SK-N-SH (cell line): ENCODE measurements at regions not wholly inside any gene's neighbourhood (a gene's known extent, or its start where the extent isn't known, plus 50 kb on each side); places are given as distances from the start of the nearest gene placed in this dataset.

ENCODE experiments used
- CTCF ChIA-PET: fragments of 300-600, 350-600 bp; formaldehyde crosslinking; extraction: SDS; loops from one replicate; lab custom pipeline; 2021; lab: Yijun Ruan, JAX
- POLR2A ChIA-PET: fragments of 350-600 bp; sonication (Branson Sonifier 250); formaldehyde crosslinking; extraction: SDS; loops from one replicate; lab custom pipeline; 2020; ENCODE audit warnings: antibody characterized with exemption, inconsistent platforms; lab: Yijun Ruan, JAX
- DNase-seq: peaks from one replicate; pipeline ENCODE4 v3.0.0; 2012
- H2AFZ ChIP-seq: fragments of 200-600 bp; sonication (generic); 2 replicates; pipeline ENCODE4 v1.8.1; 2016; ENCODE audit warnings: antibody characterized with exemption, mild to moderate bottlenecking, low read depth
- H3F3A ChIP-seq: fragments of 200-600 bp; sonication (generic); replicated peaks from 2 replicates; pipeline ENCODE3; 2016; ENCODE audit warnings: antibody characterized with exemption, mild to moderate bottlenecking; ENCODE audit not compliant: insufficient read depth
- H3K27ac ChIP-seq, 2 experiments: fragments of 200-500 bp in 1 of 2; fragments of 200-600 bp in 1 of 2; sonication (Bioruptor generic) in 1 of 2; sonication (generic), shearing (Covaris generic) in 1 of 2; 2 replicates each; pipeline versions ENCODE4 v1.5.1 to v1.6.1; 2014 to 2016; ENCODE audit warnings: low read depth in 2 of 2, inconsistent platforms in 1 of 2, low read length in 1 of 2, mild to moderate bottlenecking in 1 of 2, mixed read lengths in 1 of 2
- H3K27me3 ChIP-seq: fragments of 200-600 bp; sonication (generic), shearing (Covaris generic); 2 replicates; pipeline ENCODE4 v1.6.1; 2016; ENCODE audit warnings: mixed run types; ENCODE audit not compliant: insufficient read depth
- H3K36me3 ChIP-seq, 2 experiments: fragments of 200-500 bp in 1 of 2; fragments of 200-600 bp in 1 of 2; sonication (Bioruptor generic) in 1 of 2; sonication (generic) in 1 of 2; replicated peaks in 1 of 2; 2 replicates each; pipeline versions ENCODE3 to v1.5.1; 2014 to 2016; ENCODE audit warnings: low read length in 1 of 2, mild to moderate bottlenecking in 1 of 2; ENCODE audit not compliant: insufficient read depth in 2 of 2, control insufficient read depth in 1 of 2
- H3K4me1 ChIP-seq, 2 experiments: fragments of 200-500 bp in 1 of 2; fragments of 200-600 bp in 1 of 2; sonication (Bioruptor generic) in 1 of 2; sonication (generic), shearing (Covaris generic) in 1 of 2; 2 replicates each; pipeline versions ENCODE4 v1.5.1 to v1.6.1; 2014 to 2016; ENCODE audit warnings: low read depth in 1 of 2, low read length in 1 of 2, mixed run types in 1 of 2; ENCODE audit not compliant: insufficient read depth in 2 of 2, control insufficient read depth in 1 of 2
- H3K4me2 ChIP-seq: fragments of 200-600 bp; sonication (generic), shearing (Covaris generic); 2 replicates; pipeline ENCODE4 v1.6.1; 2017; ENCODE audit warnings: mixed run types
- H3K4me3 ChIP-seq, 2 experiments: fragments of 200-500 bp in 1 of 2; fragments of 200-600 bp in 1 of 2; sonication (Bioruptor generic) in 1 of 2; sonication (generic), shearing (Covaris generic) in 1 of 2; 2 replicates each; pipeline versions ENCODE4 v1.5.1 to v1.8.1; 2014 to 2016; ENCODE audit warnings: low read depth in 2 of 2, inconsistent platforms in 1 of 2, low read length in 1 of 2, mild to moderate bottlenecking in 1 of 2, mixed read lengths in 1 of 2, moderate library complexity in 1 of 2
- H3K79me2 ChIP-seq: fragments of 200-600 bp; sonication (generic); 2 replicates; pipeline ENCODE4 v1.8.1; 2017; ENCODE audit warnings: mild to moderate bottlenecking; ENCODE audit not compliant: insufficient read depth
- H3K9ac ChIP-seq: fragments of 200-600 bp; sonication (generic); 2 replicates; pipeline ENCODE4 v1.6.1; 2017; ENCODE audit warnings: mixed run types
- H3K9me2 ChIP-seq: fragments of 200-600 bp; sonication (generic); 2 replicates; pipeline ENCODE4 v1.6.1; 2017; ENCODE audit warnings: mixed run types
- H3K9me3 ChIP-seq: fragments of 200-600 bp; sonication (generic); 2 replicates; pipeline ENCODE4 v1.6.1; 2017; ENCODE audit warnings: mixed run types, mild to moderate bottlenecking, moderate library complexity
- H4K20me1 ChIP-seq: fragments of 200-600 bp; sonication (generic); 2 replicates; pipeline ENCODE4 v1.6.1; 2017; ENCODE audit warnings: mild to moderate bottlenecking, mixed run types; ENCODE audit not compliant: insufficient read depth
- CHD2 ChIP-seq: fragments of 150-350 bp; IDR thresholded peaks from 2 replicates; pipeline ENCODE4 v1.6.1; 2018; ENCODE audit warnings: low read length; ENCODE audit not compliant: partially characterized antibody
- ELF1 ChIP-seq: IDR thresholded peaks from 2 replicates; pipeline ENCODE4 v1.4.0; 2012
- FOSL2 ChIP-seq: IDR thresholded peaks from 2 replicates; pipeline ENCODE4 v1.4.0; 2012; ENCODE audit warnings: low read depth, mild to moderate bottlenecking, moderate library complexity, borderline replicate concordance
- FOXJ3 ChIP-seq: sonication (generic); formaldehyde crosslinking; IDR thresholded peaks from 2 replicates; pipeline ENCODE4 v1.5.1; 2020; ENCODE audit warnings: mild to moderate bottlenecking, missing genetic modification reagents
- GABPA ChIP-seq: IDR thresholded peaks from 2 replicates; pipeline ENCODE4 v1.4.0; 2012; ENCODE audit warnings: low read depth, mild to moderate bottlenecking
- JUND ChIP-seq: IDR thresholded peaks from 2 replicates; pipeline ENCODE4 v1.4.0; 2012
- MXI1 ChIP-seq: IDR thresholded peaks from 2 replicates; pipeline ENCODE4 v1.6.1; 2012; ENCODE audit warnings: mild to moderate bottlenecking, low read depth, low read length, improper control_type of control experiment
- NRF1 ChIP-seq: IDR thresholded peaks from 2 replicates; pipeline ENCODE4 v1.6.1; 2012; ENCODE audit warnings: low read depth, mild to moderate bottlenecking, low read length
- RAD21 ChIP-seq: IDR thresholded peaks from 2 replicates; pipeline ENCODE4 v1.6.1; 2012; ENCODE audit warnings: mild to moderate bottlenecking, low read length
- RCOR1 ChIP-seq: fragments of 150-350 bp; IDR thresholded peaks from 2 replicates; pipeline ENCODE4 v1.6.1; 2017; ENCODE audit warnings: antibody characterized with exemption, low read length
- RFX5 ChIP-seq: IDR thresholded peaks from 2 replicates; pipeline ENCODE4 v1.6.1; 2012; ENCODE audit warnings: mild to moderate bottlenecking, improper control_type of control experiment, low read length
- RXRA ChIP-seq: IDR thresholded peaks from 2 replicates; pipeline ENCODE4 v1.4.0; 2012; ENCODE audit warnings: low read depth, mild to moderate bottlenecking, borderline replicate concordance
- TAF1 ChIP-seq: IDR thresholded peaks from 2 replicates; pipeline ENCODE4 v1.6.1; 2012; ENCODE audit warnings: low read depth, mild to moderate bottlenecking, low read length, moderate library complexity, borderline replicate concordance
- TCF12 ChIP-seq: IDR thresholded peaks from 2 replicates; pipeline ENCODE4 v1.4.0; 2012
- TEAD4 ChIP-seq: IDR thresholded peaks from 2 replicates; pipeline ENCODE4 v1.4.0; 2012; ENCODE audit warnings: mild to moderate bottlenecking, borderline replicate concordance; ENCODE audit not compliant: insufficient read depth
- whole genome bisulfite sequencing: methylation state at CpG from one replicate; pipeline ENCODE4 v1.1.6; 2017; ENCODE audit warnings: low lambda C conversion rate; 5-methylcytosine and 5-hydroxymethylcytosine counted together
- TF ChIP-seq, protein P1 (sequence below): IDR thresholded peaks from 2 replicates; pipeline ENCODE4 v1.6.1; 2012; ENCODE audit warnings: mild to moderate bottlenecking, low read depth, low read length, moderate library complexity
- TF ChIP-seq, protein P2 (sequence below): IDR thresholded peaks from 2 replicates; pipeline ENCODE4; 2012
- TF ChIP-seq, protein P3 (sequence below): fragments of 150-350 bp; IDR thresholded peaks from 2 replicates; pipeline ENCODE4 v1.6.1; 2016; ENCODE audit warnings: mild to moderate bottlenecking, low read depth, low read length
- TF ChIP-seq, protein P4 (sequence below): fragments of 200-600 bp; sonication (generic); IDR thresholded peaks from 2 replicates; pipeline ENCODE4 v1.6.1; 2017; ENCODE audit warnings: antibody characterized with exemption, mild to moderate bottlenecking, moderate library complexity

DNA sequence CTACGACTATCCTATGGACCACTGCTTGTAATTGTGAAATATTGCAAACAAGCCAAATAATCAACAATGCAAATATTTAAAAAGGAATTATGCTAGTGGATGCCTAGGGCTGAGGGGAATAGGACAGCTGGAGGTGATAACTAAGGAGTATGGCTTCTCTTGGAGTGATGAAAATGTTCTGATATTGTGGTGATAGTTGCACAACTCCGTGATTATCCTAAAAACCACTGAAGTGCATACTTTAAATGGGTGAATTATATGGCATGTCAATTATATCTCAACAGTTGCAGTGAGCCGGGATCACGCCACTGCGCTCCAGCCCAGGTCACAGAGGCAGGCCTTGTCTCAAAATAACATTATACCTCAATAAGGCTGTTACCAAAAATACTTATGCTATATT lies 125.1 kb upstream of the SH3BP4 start (continued):
- no peak for TF ChIP-seq TCF12
- no peak for TF ChIP-seq RFX5
- TF ChIP-seq TEAD4: no peak
- TF ChIP-seq FOXJ3 (CRISPR knock-in tag): no peak
- TF ChIP-seq MXI1: no peak
- no peak for TF ChIP-seq FOSL2
- TF ChIP-seq JUND: no peak

DNA sequence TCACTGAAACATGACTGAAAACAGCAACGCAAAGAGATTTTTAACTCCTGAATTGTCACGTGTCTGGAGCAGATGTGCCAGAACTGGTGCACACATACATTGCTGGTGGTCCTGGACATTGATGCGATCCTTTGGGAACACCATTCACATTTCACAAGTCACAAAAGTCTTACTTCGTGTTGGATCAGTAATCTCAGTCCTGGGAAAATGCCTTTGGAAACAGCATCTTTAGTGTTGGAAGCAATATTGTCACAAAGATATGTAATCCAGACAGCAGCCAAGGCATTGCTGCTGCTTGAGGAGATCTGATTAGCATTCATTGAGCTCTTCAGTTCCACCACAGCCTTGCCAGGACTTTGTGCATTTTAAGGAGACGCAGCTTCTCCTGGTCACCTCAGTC lies 126.2 kb upstream of the SH3BP4 start:
- Histone ChIP-seq H4K20me1 (no peaks in the 10 kb centered on the region), H3K9me3 (no peaks in the 10 kb centered on the region), H3K4me2 (no peak overlapping the region), H3K27me3 (no peaks in the 10 kb centered on the region), H3K79me2 (no peaks in the 10 kb centered on the region), H3F3A (peaks cover 9% of the 10 kb centered on the region), H3K4me1 (peaks cover 3% of the 10 kb centered on the region in 2 experiments; a peak in 1 of 4 replicates), H3K27ac (no peak overlapping the region), H2AFZ (no peak overlapping the region), H3K9ac (no peak overlapping the region), H3K9me2 (no peaks in the 10 kb centered on the region), H3K4me3 (no peak overlapping the region), H3K36me3 (no peaks in the 10 kb centered on the region)
- 86% methylated on average over 5 of the region's 5 CpGs for WGBS
- no peak for DNase-seq
- TF ChIP-seq JUND: no peak
- no peak for TF ChIP-seq TAF1
- POLR2A ChIA-PET: no interaction called here
- CTCF ChIA-PET: interaction anchor here (1.3 kb wide), 1 partner anchor 225 kb away, joined by 3 read pairs; no protein-coding TSS in a partner anchor

DNA sequence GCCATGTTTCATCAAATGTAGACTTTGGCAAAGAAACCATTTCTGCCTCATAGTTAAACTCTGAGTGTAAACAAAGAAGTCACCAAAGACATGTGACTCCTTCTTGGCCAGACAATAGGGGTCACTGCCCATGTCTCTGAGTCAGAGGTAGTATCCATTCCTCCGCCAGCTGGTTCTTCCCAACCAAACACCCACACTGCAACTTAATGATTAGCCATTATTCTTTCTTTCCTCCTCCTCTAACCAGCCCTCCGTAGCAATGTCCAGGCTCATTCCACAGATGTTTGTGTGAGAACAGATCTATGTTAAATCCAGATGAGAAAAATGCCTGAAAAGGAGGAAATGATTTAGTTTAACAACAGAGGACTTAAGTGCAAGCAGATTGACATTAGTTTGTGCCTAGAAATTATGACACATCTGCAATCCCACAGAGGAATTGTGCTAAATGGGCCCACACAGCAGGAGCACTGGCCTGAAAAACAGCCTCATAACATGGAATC lies 127.9 kb upstream of the SH3BP4 start:
- Histone ChIP-seq H3K36me3 (no peaks in the 10 kb centered on the region), H3K4me1 (peaks cover 2 to 3% of the 10 kb centered on the region in 2 experiments; a peak in 1 of 4 replicates), H3K9me3 (no peaks in the 10 kb centered on the region), H3K27ac (peak overlapping the region; percentile 45 to 75; a peak in 3 of 4 replicates), H2AFZ (peak overlapping the region; percentile 67; the same call in 1 of the 2 replicates), H3K27me3 (no peaks in the 10 kb centered on the region), H3K79me2 (no peaks in the 10 kb centered on the region), H3F3A (peaks cover 9% of the 10 kb centered on the region), H3K4me3 (no peak overlapping the region), H3K9ac (no peak overlapping the region), H3K9me2 (no peaks in the 10 kb centered on the region), H3K4me2 (peak overlapping the region; percentile 49; the same call in 1 of the 2 replicates), H4K20me1 (no peaks in the 10 kb centered on the region)
- ChIA-PET POLR2A (no interaction called here), CTCF (no interaction called here)
- no peak for DNase-seq
- WGBS: 5% methylated on average over 2 of the region's 2 CpGs
- peak; percentile 74 for TF ChIP-seq JUND
- no peak for TF ChIP-seq RCOR1
- TF ChIP-seq RAD21: no peak
- TF ChIP-seq FOSL2: peak; percentile 67; the same call in 1 of the 2 replicates
- TF ChIP-seq, protein P1, sequence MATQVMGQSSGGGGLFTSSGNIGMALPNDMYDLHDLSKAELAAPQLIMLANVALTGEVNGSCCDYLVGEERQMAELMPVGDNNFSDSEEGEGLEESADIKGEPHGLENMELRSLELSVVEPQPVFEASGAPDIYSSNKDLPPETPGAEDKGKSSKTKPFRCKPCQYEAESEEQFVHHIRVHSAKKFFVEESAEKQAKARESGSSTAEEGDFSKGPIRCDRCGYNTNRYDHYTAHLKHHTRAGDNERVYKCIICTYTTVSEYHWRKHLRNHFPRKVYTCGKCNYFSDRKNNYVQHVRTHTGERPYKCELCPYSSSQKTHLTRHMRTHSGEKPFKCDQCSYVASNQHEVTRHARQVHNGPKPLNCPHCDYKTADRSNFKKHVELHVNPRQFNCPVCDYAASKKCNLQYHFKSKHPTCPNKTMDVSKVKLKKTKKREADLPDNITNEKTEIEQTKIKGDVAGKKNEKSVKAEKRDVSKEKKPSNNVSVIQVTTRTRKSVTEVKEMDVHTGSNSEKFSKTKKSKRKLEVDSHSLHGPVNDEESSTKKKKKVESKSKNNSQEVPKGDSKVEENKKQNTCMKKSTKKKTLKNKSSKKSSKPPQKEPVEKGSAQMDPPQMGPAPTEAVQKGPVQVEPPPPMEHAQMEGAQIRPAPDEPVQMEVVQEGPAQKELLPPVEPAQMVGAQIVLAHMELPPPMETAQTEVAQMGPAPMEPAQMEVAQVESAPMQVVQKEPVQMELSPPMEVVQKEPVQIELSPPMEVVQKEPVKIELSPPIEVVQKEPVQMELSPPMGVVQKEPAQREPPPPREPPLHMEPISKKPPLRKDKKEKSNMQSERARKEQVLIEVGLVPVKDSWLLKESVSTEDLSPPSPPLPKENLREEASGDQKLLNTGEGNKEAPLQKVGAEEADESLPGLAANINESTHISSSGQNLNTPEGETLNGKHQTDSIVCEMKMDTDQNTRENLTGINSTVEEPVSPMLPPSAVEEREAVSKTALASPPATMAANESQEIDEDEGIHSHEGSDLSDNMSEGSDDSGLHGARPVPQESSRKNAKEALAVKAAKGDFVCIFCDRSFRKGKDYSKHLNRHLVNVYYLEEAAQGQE: 0 out of 2 replicates have a peak, but pooled peaks have one; percentile 37
- TF ChIP-seq, protein P2, sequence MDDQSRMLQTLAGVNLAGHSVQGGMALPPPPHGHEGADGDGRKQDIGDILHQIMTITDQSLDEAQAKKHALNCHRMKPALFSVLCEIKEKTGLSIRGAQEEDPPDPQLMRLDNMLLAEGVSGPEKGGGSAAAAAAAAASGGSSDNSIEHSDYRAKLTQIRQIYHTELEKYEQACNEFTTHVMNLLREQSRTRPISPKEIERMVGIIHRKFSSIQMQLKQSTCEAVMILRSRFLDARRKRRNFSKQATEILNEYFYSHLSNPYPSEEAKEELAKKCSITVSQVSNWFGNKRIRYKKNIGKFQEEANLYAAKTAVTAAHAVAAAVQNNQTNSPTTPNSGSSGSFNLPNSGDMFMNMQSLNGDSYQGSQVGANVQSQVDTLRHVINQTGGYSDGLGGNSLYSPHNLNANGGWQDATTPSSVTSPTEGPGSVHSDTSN: peak; percentile 74; the same call in 1 of the 2 replicates
- TF ChIP-seq, protein P3, sequence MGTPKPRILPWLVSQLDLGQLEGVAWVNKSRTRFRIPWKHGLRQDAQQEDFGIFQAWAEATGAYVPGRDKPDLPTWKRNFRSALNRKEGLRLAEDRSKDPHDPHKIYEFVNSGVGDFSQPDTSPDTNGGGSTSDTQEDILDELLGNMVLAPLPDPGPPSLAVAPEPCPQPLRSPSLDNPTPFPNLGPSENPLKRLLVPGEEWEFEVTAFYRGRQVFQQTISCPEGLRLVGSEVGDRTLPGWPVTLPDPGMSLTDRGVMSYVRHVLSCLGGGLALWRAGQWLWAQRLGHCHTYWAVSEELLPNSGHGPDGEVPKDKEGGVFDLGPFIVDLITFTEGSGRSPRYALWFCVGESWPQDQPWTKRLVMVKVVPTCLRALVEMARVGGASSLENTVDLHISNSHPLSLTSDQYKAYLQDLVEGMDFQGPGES: no peak
- TF ChIP-seq ELF1: no peak
- TF ChIP-seq GABPA: no peak
- peak; percentile 92 for TF ChIP-seq TCF12
- TF ChIP-seq, protein P4, sequence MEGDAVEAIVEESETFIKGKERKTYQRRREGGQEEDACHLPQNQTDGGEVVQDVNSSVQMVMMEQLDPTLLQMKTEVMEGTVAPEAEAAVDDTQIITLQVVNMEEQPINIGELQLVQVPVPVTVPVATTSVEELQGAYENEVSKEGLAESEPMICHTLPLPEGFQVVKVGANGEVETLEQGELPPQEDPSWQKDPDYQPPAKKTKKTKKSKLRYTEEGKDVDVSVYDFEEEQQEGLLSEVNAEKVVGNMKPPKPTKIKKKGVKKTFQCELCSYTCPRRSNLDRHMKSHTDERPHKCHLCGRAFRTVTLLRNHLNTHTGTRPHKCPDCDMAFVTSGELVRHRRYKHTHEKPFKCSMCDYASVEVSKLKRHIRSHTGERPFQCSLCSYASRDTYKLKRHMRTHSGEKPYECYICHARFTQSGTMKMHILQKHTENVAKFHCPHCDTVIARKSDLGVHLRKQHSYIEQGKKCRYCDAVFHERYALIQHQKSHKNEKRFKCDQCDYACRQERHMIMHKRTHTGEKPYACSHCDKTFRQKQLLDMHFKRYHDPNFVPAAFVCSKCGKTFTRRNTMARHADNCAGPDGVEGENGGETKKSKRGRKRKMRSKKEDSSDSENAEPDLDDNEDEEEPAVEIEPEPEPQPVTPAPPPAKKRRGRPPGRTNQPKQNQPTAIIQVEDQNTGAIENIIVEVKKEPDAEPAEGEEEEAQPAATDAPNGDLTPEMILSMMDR: no peak
- no peak for TF ChIP-seq CHD2
- TF ChIP-seq RXRA: peak; percentile 86
- no peak for TF ChIP-seq FOXJ3 (CRISPR knock-in tag)
- no peak for TF ChIP-seq TAF1
- no peak for TF ChIP-seq NRF1
